ENCODE measurements at regions not wholly inside any gene's neighbourhood (a gene's known extent, or its start where the extent isn't known, plus 50 kb on each side); places are given as distances from the start of the nearest gene placed in this dataset.
"Not testable (repeated sequence)": the region's sequence is repeated elsewhere in the genome, so short reads cannot be mapped to it uniquely, and the experiment has no call there.

- Histone ChIP-seq H3K27ac (no peak overlapping the region), H3K4me3 (no peak overlapping the region)
- no peak for TF ChIP-seq CTCF (IDR thresholded peaks at IDR 0.05)
- no peak for DNase-seq (ENCODE audit: low spot score)
These were observed 157.5 kb downstream of the TTC8 start for GRCh38 chr14:88981948-88982347.

GRCh38 chr14:88983755-88984154 is 159.3 kb downstream of the TTC8 start:
- no peak for DNase-seq (ENCODE audit: low spot score)
- no peak overlapping the region for H3K4me3 ChIP-seq
- no peak overlapping the region for H3K27ac ChIP-seq
- no peak for TF ChIP-seq CTCF (IDR thresholded peaks at IDR 0.05)

GRCh38 chr14:88985654-88986053 is 161.2 kb downstream of the TTC8 start:
- Histone ChIP-seq H3K27ac (no peak overlapping the region), H3K4me3 (no peak overlapping the region)
- no peak for DNase-seq (ENCODE audit: low spot score)
- no peak for TF ChIP-seq CTCF (IDR thresholded peaks at IDR 0.05)

- no peak for DNase-seq (ENCODE audit: low spot score)
- no peak overlapping the region for H3K4me3 ChIP-seq
- no peak overlapping the region for H3K27ac ChIP-seq
- no peak for TF ChIP-seq CTCF (IDR thresholded peaks at IDR 0.05)
These were observed 161.8 kb downstream of the TTC8 start for GRCh38 chr14:88986146-88986841.

GRCh38 chr14:88986908-88987307 is 162.5 kb downstream of the TTC8 start:
- not testable (repeated sequence) for H3K4me3 ChIP-seq; DNase-seq (ENCODE audit: low spot score); H3K27ac ChIP-seq

GRCh38 chr14:88987516-88987915 is 163.1 kb downstream of the TTC8 start:
- H3K27ac ChIP-seq, result no peak overlapping the region
- no peak for DNase-seq (ENCODE audit: low spot score)
- TF ChIP-seq CTCF (IDR thresholded peaks at IDR 0.05), result no peak
- H3K4me3 ChIP-seq, result no peak overlapping the region

- no peak for DNase-seq (ENCODE audit: low spot score)
- Histone ChIP-seq H3K4me3 (no peak overlapping the region), H3K27ac (no peak overlapping the region)
- no peak for TF ChIP-seq CTCF (IDR thresholded peaks at IDR 0.05)
These were observed 165.5 kb downstream of the TTC8 start for GRCh38 chr14:88989911-88990310.
